ENCODE measurements at regions not wholly inside any gene's neighbourhood (a gene's known extent, or its start where the extent isn't known, plus 50 kb on each side); places are given as distances from the start of the nearest gene placed in this dataset.

GRCh38 chr14:59116984-59117415 lies 71.5 kb upstream of the DAAM1 start:
- intact Hi-C loops (cut with micrococcal nuclease): no loop called here
- no peaks in the 10 kb centered on the region for H3K9me3 ChIP-seq (replicated peaks)
- no peak for TF ChIP-seq CTCF (IDR thresholded peaks at IDR 0.05; ENCODE audit: borderline replicate concordance)
- H3K36me3 ChIP-seq: no peaks in the 10 kb centered on the region
- no peaks in the 10 kb centered on the region for H3K4me1 ChIP-seq
- no peak overlapping the region for H3K4me3 ChIP-seq
- H3K27me3 ChIP-seq (ENCODE audit: low read depth): no peaks in the 10 kb centered on the region
- DNase-seq: no peak
- H3K27ac ChIP-seq (replicated peaks): no peak overlapping the region

GRCh38 chr14:59117754-59118528 lies 70.5 kb upstream of the DAAM1 start:
- no peak for TF ChIP-seq CTCF (IDR thresholded peaks at IDR 0.05; ENCODE audit: borderline replicate concordance)
- H3K27ac ChIP-seq (replicated peaks): no peak overlapping the region
- no peak overlapping the region for H3K4me3 ChIP-seq
- DNase-seq: no peak
- intact Hi-C loops (cut with micrococcal nuclease): no loop called here
- H3K27me3 ChIP-seq (ENCODE audit: low read depth): no peaks in the 10 kb centered on the region
- no peaks in the 10 kb centered on the region for H3K9me3 ChIP-seq (replicated peaks)
- no peaks in the 10 kb centered on the region for H3K4me1 ChIP-seq
- no peaks in the 10 kb centered on the region for H3K36me3 ChIP-seq

GRCh38 chr14:59120921-59121320 lies 67.5 kb upstream of the DAAM1 start:
- no peaks in the 10 kb centered on the region for H3K4me1 ChIP-seq
- no peaks in the 10 kb centered on the region for H3K27me3 ChIP-seq (ENCODE audit: low read depth)
- no peaks in the 10 kb centered on the region for H3K36me3 ChIP-seq
- TF ChIP-seq CTCF (IDR thresholded peaks at IDR 0.05; ENCODE audit: borderline replicate concordance): no peak
- DNase-seq: no peak
- intact Hi-C loops (cut with micrococcal nuclease): no loop called here
- no peaks in the 10 kb centered on the region for H3K9me3 ChIP-seq (replicated peaks)
- no peak overlapping the region for H3K27ac ChIP-seq (replicated peaks)
- H3K4me3 ChIP-seq: no peak overlapping the region

GRCh38 chr14:59123531-59123930 lies 64.9 kb upstream of the DAAM1 start:
- intact Hi-C loops (cut with micrococcal nuclease): no loop called here
- no peaks in the 10 kb centered on the region for H3K36me3 ChIP-seq
- H3K27me3 ChIP-seq (ENCODE audit: low read depth): no peaks in the 10 kb centered on the region
- TF ChIP-seq CTCF (IDR thresholded peaks at IDR 0.05; ENCODE audit: borderline replicate concordance): no peak
- H3K4me3 ChIP-seq: no peak overlapping the region
- no peaks in the 10 kb centered on the region for H3K9me3 ChIP-seq (replicated peaks)
- no peak overlapping the region for H3K27ac ChIP-seq (replicated peaks)
- DNase-seq: no peak
- H3K4me1 ChIP-seq: peaks cover 5% of the 10 kb centered on the region

GRCh38 chr14:59123975-59124374 lies 64.5 kb upstream of the DAAM1 start:
- H3K4me3 ChIP-seq: no peak overlapping the region
- H3K36me3 ChIP-seq: no peaks in the 10 kb centered on the region
- intact Hi-C loops (cut with micrococcal nuclease): no loop called here
- DNase-seq: no peak
- H3K27ac ChIP-seq (replicated peaks): no peak overlapping the region
- peak; percentile 29 for TF ChIP-seq CTCF (IDR thresholded peaks at IDR 0.05; ENCODE audit: borderline replicate concordance)
- H3K4me1 ChIP-seq: peaks cover 5% of the 10 kb centered on the region
- H3K9me3 ChIP-seq (replicated peaks): no peaks in the 10 kb centered on the region
- H3K27me3 ChIP-seq (ENCODE audit: low read depth): no peaks in the 10 kb centered on the region

All from left ventricle myocardium inferior (tissue), 1 donor.